Astrocyte of the spinal cord (primary cell): ENCODE measurements at regions not wholly inside any gene's neighbourhood (a gene's known extent, or its start where the extent isn't known, plus 50 kb on each side); places are given as distances from the start of the nearest gene placed in this dataset.

Source experiments
- DNase-seq: peaks from one replicate; pipeline ENCODE4 v3.0.0; 2011; ENCODE audit warnings: low read depth, low spot score
- H3K4me3 ChIP-seq: 2 replicates; pipeline ENCODE4 v1.5.1; 2011; ENCODE audit warnings: low read depth, mild to moderate bottlenecking, low read length, moderate library complexity
- CTCF ChIP-seq: IDR thresholded peaks from 2 replicates; pipeline ENCODE4 v1.5.1; 2012; ENCODE audit warnings: low read depth, mild to moderate bottlenecking, low read length, inconsistent platforms
- in situ Hi-C: cut with HindIII; loops from 2 replicates; pipeline ENCODE4 v1.10.0; 2017; ENCODE audit warnings: low sequenced_read_pairs

GRCh38 chr10:56258991-56259390, 102.1 kb downstream of the ZWINT start:
- no peak for DNase-seq
- in situ Hi-C loops: no loop called here
- H3K4me3 ChIP-seq: no peak overlapping the region
- TF ChIP-seq CTCF: no peak

GRCh38 chr10:56258378-56258777, 102.7 kb downstream of the ZWINT start:
- DNase-seq: no peak
- no peak overlapping the region for H3K4me3 ChIP-seq
- TF ChIP-seq CTCF: no peak
- in situ Hi-C loops: no loop called here

- in situ Hi-C loops: no loop called here
- TF ChIP-seq CTCF: no peak
- H3K4me3 ChIP-seq: no peak overlapping the region
- no peak for DNase-seq
These were observed 105.8 kb downstream of the ZWINT start for GRCh38 chr10:56255298-56255697.

GRCh38 chr10:56240471-56240870, 120.6 kb downstream of the ZWINT start:
- TF ChIP-seq CTCF: no peak
- in situ Hi-C loops: no loop called here
- DNase-seq: no peak
- no peak overlapping the region for H3K4me3 ChIP-seq

- in situ Hi-C loops: no loop called here
These were observed 129.6 kb downstream of the ZWINT start for GRCh38 chr10:56231436-56231835.

GRCh38 chr10:56222237-56222636, 138.8 kb downstream of the ZWINT start:
- DNase-seq: no peak
- in situ Hi-C loops: no loop called here

More at GRCh38 chr10:56231436-56231835, 129.6 kb downstream of the ZWINT start:
- TF ChIP-seq CTCF: no peak
- DNase-seq: no peak
- no peak overlapping the region for H3K4me3 ChIP-seq

More at GRCh38 chr10:56222237-56222636, 138.8 kb downstream of the ZWINT start:
- TF ChIP-seq CTCF: no peak
- no peak overlapping the region for H3K4me3 ChIP-seq
